Erythroblast (primary cell): ENCODE measurements at regions not wholly inside any gene's neighbourhood (a gene's known extent, or its start where the extent isn't known, plus 50 kb on each side); places are given as distances from the start of the nearest gene placed in this dataset.

Experiments used
- GATA1 ChIP-seq: IDR thresholded peaks from 2 replicates; pipeline ENCODE4 v1.6.1; 2011; ENCODE audit warnings: low read depth, mild to moderate bottlenecking, control low read depth, low read length, moderate library complexity
- POLR2A ChIP-seq: IDR thresholded peaks from 2 replicates; pipeline ENCODE4 v1.6.1; 2011; ENCODE audit warnings: mild to moderate bottlenecking, low read length

DNA sequence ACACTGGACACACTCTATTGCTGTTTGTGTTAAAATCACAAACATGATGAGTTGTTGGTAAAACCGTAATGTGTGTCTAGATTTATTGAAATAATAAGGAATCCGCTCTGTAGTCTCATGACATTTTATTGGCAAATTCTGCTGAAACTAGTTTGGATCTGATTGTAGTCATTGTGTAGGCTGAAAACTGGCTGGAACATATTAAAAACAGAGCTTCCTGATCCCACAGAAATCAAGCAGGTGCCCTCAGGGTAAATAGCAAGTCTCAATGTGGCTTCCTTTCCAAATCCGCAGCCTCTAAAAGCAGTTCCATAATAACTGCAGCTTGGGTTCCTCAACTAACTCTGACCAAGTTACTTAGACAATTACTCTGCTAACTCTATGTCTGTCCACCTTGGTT lies 427.5 kb upstream of the KIF2A start:
- TF ChIP-seq POLR2A (no peak), GATA1 (no peak)
